ENCODE measurements at regions not wholly inside any gene's neighbourhood (a gene's known extent, or its start where the extent isn't known, plus 50 kb on each side); places are given as distances from the start of the nearest gene placed in this dataset.

DNA sequence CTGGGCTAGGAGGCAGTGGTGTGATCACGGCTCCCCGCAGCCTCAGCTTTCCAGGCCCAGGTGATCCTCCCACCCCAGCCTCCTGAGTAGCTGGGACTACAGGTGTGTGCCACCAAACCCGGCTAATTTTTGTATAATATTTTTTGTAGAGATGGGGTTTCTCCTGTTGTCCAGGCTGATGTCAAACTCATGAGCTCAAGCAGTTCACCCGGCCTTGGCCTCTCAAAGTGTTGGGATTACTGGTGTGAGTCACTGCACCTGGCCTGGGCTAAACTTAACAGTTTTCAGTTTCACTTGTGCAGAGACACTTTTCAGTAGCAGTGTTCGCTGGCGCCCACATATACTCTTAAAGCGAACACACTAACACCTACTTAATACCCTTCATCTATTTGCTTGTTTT is 205.6 kb upstream of the ZNF608 start:
- ATAC-seq: peak; percentile 98
- Histone ChIP-seq H3K4me1 (ENCODE audit: control insufficient read depth, insufficient read depth, low read length) (peaks cover 15% of the 10 kb centered on the region), H3K9me3 (replicated peaks; ENCODE audit: control insufficient read depth, insufficient read depth, low read length) (peaks cover 3% of the 10 kb centered on the region), H4K20me1 (ENCODE audit: control insufficient read depth, insufficient read depth) (no peaks in the 10 kb centered on the region), H3K27me3 (replicated peaks in 1 of 2; ENCODE audit: control insufficient read depth in 2 of 2, insufficient read depth in 2 of 2, low read length in 1 of 2) (no peaks in the 10 kb centered on the region), H2AFZ (ENCODE audit: control insufficient read depth, low read depth, low read length) (peak overlapping the region; percentile 47), H3K9ac (ENCODE audit: control insufficient read depth, insufficient read depth, low read length) (peak overlapping the region; percentile 49), H3K4me3 (peak overlapping the region; percentile 18; the same call in 1 of the 2 replicates), H3K4me2 (ENCODE audit: control insufficient read depth, insufficient read depth) (peak overlapping the region; percentile 45), H3K27ac (ENCODE audit: control insufficient read depth, insufficient read depth) (peak overlapping the region; percentile 75), H3K79me2 (ENCODE audit: control insufficient read depth, insufficient read depth, low read length) (no peaks in the 10 kb centered on the region), H3K36me3 (ENCODE audit: control insufficient read depth in 2 of 2, insufficient read depth in 2 of 2, low read length in 1 of 2) (no peaks in the 10 kb centered on the region)
- ChIA-PET POLR2A (interaction anchor here (0.6 to 2.9 kb wide), 9 partner anchors 17 to 203 kb away, joined by 4 to 9 read pairs (median 4); no protein-coding TSS in a partner anchor), SMC1A (ENCODE audit: uncharacterized antibody, unreplicated experiment) (interaction anchor here (0.6 to 6.7 kb wide), 18 partner anchors 15 to 1359 kb away, joined by 3 to 48 read pairs (median 4); no protein-coding TSS in a partner anchor), CTCF (interaction anchor here (0.6 to 2.2 kb wide), 7 partner anchors 16 to 272 kb away, joined by 3 to 9 read pairs (median 4); no protein-coding TSS in a partner anchor), RAD21 (ENCODE audit: unreplicated experiment) (interaction anchor here (0.7 to 3.6 kb wide), 17 partner anchors 12 to 429 kb away, joined by 3 to 22 read pairs (median 4); no protein-coding TSS in a partner anchor)
- peak; percentile 69 for DNase-seq (ENCODE audit: low read depth, low spot score)
- no TSS peak for BruUV-seq (replicated peaks)
- intact Hi-C loops (cut with micrococcal nuclease; ENCODE audit: unreplicated experiment): loop anchor here (1.0 to 5.0 kb wide), 2 partner anchors 16 to 45 kb away; no protein-coding TSS in a partner anchor
- FAIRE-seq: peak; percentile 85
- WGBS (ENCODE audit: insufficient coverage, insufficient replicate concordance, low lambda C conversion rate, missing lambda C conversion rate): under 1% methylated on average over 7 of the region's 7 CpGs
- in situ Hi-C loops (cut with MboI): no loop called here
- TF ChIP-seq JUNB (IDR thresholded peaks at IDR 0.05): peak; percentile 67
- TF ChIP-seq, protein P1, sequence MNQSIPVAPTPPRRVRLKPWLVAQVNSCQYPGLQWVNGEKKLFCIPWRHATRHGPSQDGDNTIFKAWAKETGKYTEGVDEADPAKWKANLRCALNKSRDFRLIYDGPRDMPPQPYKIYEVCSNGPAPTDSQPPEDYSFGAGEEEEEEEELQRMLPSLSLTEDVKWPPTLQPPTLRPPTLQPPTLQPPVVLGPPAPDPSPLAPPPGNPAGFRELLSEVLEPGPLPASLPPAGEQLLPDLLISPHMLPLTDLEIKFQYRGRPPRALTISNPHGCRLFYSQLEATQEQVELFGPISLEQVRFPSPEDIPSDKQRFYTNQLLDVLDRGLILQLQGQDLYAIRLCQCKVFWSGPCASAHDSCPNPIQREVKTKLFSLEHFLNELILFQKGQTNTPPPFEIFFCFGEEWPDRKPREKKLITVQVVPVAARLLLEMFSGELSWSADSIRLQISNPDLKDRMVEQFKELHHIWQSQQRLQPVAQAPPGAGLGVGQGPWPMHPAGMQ (IDR thresholded peaks at IDR 0.05; ENCODE audit: borderline replicate concordance): no peak
- TF ChIP-seq RBBP5 (conservative IDR thresholded peaks at IDR 0.05): no peak
- peak; percentile 69; the same call in 1 of the 2 replicates for TF ChIP-seq PAX5 (IDR thresholded peaks at IDR 0.05; ENCODE audit: borderline replicate concordance, low read depth, low read length)
- TF ChIP-seq RAD21 (IDR thresholded peaks at IDR 0.05; ENCODE audit: insufficient read depth, low read depth, low read length): peak; percentile 28
- TF ChIP-seq YY1 (IDR thresholded peaks at IDR 0.05; ENCODE audit: low read depth, low read length): 0 out of 2 replicates have a peak, but pooled peaks have one; percentile 13
- TF ChIP-seq, protein P2, sequence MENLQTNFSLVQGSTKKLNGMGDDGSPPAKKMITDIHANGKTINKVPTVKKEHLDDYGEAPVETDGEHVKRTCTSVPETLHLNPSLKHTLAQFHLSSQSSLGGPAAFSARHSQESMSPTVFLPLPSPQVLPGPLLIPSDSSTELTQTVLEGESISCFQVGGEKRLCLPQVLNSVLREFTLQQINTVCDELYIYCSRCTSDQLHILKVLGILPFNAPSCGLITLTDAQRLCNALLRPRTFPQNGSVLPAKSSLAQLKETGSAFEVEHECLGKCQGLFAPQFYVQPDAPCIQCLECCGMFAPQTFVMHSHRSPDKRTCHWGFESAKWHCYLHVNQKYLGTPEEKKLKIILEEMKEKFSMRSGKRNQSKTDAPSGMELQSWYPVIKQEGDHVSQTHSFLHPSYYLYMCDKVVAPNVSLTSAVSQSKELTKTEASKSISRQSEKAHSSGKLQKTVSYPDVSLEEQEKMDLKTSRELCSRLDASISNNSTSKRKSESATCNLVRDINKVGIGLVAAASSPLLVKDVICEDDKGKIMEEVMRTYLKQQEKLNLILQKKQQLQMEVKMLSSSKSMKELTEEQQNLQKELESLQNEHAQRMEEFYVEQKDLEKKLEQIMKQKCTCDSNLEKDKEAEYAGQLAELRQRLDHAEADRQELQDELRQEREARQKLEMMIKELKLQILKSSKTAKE (IDR thresholded peaks at IDR 0.05; ENCODE audit: low read depth, poor library complexity, severe bottlenecking): peak; percentile 62
- TF ChIP-seq RUNX3 (IDR thresholded peaks at IDR 0.05; ENCODE audit: low read length): peak; percentile 48; the same call in 1 of the 2 replicates
- peak; percentile 67; the same call in 1 of the 2 replicates for TF ChIP-seq ATF2 (IDR thresholded peaks at IDR 0.05; ENCODE audit: low read length)
- TF ChIP-seq JUND (IDR thresholded peaks at IDR 0.05; ENCODE audit: low read depth, low read length): peak; percentile 38; the same call in 1 of the 2 replicates
- TF ChIP-seq NR2F1 (conservative IDR thresholded peaks at IDR 0.05): 0 out of 2 replicates have a peak, but pooled peaks have one; percentile 37
- TF ChIP-seq HCFC1 (IDR thresholded peaks at IDR 0.05; ENCODE audit: low read length): no peak
- peak; percentile 61 for TF ChIP-seq EED (IDR thresholded peaks at IDR 0.05; ENCODE audit: low read depth)
- TF ChIP-seq ZNF217 (IDR thresholded peaks at IDR 0.05): peak; percentile 79
- no peak for TF ChIP-seq SUPT20H (IDR thresholded peaks at IDR 0.05; ENCODE audit: borderline replicate concordance, control insufficient read depth, low read depth, low read length)
- no peak for TF ChIP-seq CHD2 (IDR thresholded peaks at IDR 0.05; ENCODE audit: borderline replicate concordance, low read depth, low read length)
- 0 out of 2 replicates have a peak, but pooled peaks have one; percentile 40 for TF ChIP-seq DPF2 (IDR thresholded peaks at IDR 0.05)
- peak; percentile 70; the same call in 1 of the 2 replicates for TF ChIP-seq RELB (IDR thresholded peaks at IDR 0.05; ENCODE audit: low read depth)
- TF ChIP-seq IRF4 (IDR thresholded peaks at IDR 0.05; ENCODE audit: low read depth, low read length): peak; percentile 71
- TF ChIP-seq SP1 (IDR thresholded peaks at IDR 0.05; ENCODE audit: low read depth, low read length): peak; percentile 65

All from GM12878 (cell line).